Non-pigmented ciliary epithelial cell (primary cell): ENCODE measurements at regions not wholly inside any gene's neighbourhood (a gene's known extent, or its start where the extent isn't known, plus 50 kb on each side); places are given as distances from the start of the nearest gene placed in this dataset.
"Not testable (repeated sequence)": the region's sequence is repeated elsewhere in the genome, so short reads cannot be mapped to it uniquely, and the experiment has no call there.

ENCODE experiments used
- DNase-seq: peaks from one replicate; pipeline ENCODE4 v3.0.0-alpha.2; 2010; ENCODE audit warnings: low read depth

DNA sequence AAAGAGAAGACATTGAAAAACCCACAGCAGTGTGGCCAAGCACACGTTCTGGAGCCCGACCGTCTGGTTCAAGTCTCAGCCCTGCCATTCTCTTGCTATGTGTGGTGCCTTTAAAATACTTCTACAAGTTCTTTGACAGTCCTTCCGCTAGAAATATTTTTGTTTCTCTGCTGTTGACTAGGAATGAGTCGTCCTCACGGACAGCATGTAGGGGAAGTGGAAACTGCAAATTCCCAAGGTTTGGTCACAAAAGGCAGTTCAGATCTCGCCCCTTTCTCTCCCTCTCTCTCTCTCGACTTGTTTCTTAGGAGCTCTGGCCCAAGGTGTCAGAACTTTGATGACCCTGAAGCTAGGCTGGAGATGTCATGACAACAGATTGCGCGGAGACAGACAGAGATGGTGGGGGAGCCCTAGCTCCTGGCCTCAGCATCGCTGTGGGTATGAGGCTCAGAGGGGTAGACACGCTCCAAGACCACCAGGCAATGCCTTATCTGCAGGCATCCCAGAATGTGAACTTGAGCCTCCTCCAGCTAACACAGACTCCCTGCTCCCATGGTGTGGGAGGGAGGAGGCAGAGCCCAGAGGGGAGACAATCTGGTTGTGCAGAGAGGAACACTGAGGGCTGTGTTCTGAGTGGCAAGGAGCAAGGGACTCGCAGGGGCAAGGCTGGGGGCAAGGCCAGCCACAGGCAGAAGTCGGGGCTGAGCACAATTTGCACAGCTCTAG is 368.9 kb upstream of the SULF2 start:
- DNase-seq, result no peak

DNA sequence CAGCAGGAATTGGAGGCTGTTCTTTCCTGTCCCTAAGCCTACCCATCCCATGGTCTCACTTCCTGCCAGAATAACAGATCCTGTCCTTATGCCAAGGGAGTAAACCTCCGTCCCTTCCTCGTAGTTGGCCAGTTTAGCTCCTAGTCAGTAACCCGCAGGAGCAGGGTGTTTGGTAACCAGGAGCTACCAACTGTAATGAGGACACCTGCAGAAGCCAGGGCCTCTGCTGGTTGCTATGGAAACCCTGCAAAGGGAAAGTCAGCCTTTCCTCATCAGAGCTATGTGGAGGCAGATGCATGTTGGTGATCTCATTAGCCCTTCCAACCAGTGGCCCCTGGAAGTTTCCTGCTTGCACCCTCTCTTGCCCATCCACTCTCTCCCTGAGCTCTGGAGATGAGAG is 368.2 kb upstream of the SULF2 start:
- no peak for DNase-seq

DNA sequence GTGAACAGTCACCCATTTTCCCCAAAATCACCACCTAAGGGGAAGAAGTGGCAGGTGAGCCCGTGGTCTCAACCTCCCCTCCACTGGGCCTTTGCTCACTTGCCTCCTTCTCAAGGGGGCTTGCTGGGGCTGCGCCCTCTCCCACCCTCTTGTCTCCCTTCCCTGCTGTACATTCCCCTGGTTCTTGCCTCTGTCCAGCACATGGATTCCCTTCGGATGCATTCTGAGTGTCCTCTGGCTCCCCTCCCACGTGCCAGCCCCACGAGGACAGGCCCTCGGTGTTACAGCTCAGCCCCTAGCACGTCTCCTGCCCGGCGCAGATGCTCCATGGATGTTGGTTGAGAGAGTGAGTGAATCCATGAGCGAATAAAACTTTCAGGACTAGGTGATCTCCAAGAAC is 367.8 kb upstream of the SULF2 start:
- DNase-seq, result no peak

DNA sequence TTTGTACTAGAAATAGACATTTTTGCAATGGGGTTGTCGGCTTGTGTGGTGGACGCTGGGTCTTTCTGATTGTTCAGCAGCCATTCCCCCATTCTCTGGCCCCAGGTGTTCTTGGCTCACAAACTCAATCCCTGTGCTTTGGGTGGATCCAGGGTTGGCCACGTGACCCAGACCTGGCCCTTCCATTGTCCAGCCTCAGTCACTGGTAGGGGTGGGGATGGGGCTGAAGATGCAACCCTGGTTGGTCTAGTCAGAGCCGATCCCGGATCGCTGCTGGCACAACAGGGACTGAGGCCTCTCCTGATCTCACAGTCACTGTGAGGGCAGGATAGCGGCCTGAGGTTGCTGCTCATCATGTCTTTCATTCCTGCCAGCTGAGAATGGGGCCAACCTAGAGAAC is 365.3 kb upstream of the SULF2 start:
- no peak for DNase-seq

DNA sequence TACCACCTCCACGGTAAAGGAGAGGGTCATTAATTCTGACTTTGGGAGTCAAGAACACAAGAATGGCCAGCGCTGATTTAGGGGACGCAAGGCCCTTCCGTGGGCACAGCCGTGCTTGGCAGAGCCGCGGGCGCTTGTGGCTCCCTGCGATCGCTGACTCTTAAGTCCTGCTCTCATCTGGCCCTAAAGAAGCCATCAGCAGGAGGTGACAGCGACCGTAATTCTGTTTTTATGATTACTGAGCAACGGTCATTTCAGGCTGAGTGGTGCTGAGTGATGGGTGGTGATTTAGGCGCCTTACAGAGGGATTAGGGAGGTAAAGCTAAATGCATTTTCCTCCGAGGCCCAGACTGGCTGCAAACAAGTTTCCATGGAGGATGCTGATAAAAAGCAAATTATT is 364.6 kb upstream of the SULF2 start:
- DNase-seq, result no peak

DNA sequence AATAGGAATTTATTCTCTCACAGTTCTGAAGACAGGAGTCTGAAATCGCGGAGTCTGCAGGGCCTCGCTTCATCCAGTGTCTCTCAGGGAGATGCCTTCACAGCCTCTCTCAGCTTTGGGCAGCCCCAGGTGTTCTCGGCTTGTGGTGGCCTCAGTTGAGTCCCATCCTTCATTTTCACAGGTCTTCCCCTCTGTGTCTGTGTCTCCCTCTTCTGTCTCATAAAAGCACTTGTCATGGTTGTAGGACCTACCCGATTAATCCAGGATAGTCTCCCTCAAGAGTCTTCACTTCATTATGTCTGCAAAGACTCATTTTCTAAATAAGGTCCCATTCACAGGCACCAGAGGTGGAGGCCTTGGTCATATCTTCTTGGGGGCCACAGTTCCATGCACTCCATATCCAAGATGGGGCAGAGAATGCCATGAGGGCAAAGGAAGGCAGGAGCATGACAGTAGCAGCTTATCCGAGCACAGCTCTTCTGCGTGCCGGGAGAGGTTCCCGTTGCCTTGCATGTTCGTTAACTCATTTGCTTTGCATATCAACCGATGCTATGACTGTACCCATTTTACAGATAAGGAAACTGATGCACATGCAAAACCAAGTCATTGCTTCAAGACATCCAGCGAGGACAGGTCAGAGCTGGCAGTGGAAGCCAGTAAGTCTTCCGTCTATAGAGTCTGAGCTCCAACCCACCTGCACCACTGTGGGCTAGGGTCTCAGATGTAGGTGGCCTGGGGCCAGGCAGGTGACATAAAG is 363.8 kb upstream of the SULF2 start:
- DNase-seq, result no peak

DNA sequence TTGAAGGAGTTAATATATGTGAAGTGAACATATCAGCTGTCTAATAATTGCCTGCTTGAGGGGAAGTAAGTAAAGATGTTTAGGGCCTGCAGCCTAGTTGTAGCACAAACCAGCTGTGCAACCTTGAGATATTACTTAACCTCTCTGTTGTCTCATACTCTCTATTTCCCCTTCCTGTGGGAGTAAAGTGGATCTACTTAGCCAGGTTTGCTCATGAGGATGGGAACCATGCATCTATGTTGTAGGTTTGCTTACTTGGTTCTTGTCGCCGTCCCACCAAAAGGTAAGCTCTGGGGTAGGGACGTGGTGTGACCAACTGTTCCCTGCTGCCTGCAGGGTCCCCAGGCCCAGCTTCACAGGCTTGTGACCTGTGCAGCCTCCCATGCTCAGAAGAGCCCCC is 362.7 kb upstream of the SULF2 start:
- no peak for DNase-seq

DNA sequence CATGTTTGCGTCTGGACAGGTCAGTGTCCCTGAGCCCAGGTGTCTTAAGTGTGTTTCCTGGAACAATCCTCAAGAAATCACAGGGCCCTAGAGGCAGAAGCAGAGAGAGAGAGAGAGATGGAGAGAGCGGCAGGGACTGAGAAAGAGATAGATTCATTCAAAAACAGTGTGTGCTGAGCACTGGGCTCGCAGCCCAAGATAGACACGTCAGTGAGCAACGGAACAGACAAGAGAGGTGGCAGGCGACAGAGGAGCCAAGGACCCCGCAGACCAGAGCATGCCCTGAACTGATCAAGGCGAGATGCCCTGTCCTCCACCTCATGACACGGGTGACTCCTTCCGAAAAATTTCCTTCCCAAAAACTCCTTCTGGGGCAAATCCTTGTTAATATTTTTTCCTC is 362.0 kb upstream of the SULF2 start:
- no peak for DNase-seq

DNA sequence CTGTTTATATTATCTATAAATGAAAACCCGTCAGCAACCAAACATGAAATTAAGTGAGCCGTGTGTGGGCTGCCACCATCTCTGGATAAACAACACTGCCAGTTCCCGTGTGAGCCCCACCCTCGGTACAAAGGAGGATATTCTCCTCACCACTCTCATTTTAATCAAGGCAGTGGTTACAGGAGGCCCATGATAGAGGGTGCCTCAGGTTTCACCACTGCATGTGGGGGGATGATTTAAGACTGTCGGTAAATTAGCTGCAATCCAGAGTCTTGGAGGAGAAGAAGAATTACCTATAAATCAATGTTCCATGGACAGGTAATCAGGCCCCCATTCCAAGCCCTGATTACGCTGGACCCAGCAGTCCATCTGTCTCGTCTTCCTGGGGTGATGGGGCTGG is 361.6 kb upstream of the SULF2 start:
- DNase-seq, result no peak

DNA sequence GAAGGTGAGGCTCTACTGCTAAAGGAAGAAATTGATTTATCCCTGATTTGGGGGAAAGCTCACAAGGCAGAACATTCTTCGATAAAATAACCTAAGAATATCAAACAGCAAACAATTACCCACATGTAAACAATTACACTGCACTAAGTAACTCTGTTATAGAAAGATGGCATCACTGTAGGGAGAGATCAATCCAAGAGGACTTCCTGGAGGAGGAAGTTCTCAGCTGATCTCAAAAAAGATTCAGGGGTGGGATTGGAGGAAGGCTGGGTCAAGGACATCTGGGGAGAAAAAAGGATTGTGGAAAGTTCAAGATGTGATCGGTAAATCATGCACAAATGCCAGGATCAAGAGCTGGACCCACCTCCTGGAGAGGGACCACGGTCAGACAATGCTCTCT is 361.0 kb upstream of the SULF2 start:
- no peak for DNase-seq

DNA sequence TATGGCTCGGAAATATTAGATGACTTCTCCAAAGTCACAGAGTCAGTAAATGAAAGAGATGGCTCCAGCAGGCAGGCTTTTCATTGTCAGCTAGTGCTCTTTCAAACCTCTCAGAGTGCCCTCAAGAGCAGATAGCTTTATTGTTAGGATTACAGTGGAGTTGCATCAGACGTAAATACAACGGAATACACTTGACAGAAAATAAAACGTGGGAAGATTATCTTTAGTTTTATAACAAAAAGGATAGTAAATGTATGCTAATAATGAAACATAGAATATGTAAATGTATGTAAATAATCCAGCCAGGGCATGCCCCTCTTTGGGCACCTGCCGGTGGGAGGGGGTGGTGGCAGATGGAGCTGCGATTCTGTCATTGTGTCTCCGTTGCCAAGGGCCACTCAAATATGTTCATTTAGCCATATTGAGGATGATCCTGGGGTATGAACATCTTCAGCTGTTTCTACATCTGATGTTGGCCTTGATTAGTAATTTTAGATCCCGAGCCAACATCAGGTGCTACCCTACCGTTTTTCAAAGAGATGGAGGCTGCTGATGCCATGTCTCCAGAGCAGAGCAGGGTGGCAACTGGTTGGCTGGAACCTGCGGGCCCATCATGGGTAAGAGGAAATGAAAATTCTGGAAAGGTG is 358.3 kb upstream of the SULF2 start:
- DNase-seq, result no peak

DNA sequence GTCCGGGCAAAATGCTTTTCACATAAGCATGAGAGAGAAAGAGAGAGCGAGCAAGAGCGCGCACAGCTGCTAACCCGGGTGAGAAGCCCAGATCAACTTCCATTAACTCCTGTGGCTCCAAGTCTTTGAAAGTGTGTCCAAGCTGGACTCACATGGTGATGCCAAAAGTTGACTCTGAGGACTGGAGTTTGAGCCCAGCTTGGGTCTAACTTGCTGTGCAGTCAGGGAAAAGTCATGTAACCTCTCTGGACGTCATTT is 357.2 kb upstream of the SULF2 start:
- DNase-seq, result no peak

DNA sequence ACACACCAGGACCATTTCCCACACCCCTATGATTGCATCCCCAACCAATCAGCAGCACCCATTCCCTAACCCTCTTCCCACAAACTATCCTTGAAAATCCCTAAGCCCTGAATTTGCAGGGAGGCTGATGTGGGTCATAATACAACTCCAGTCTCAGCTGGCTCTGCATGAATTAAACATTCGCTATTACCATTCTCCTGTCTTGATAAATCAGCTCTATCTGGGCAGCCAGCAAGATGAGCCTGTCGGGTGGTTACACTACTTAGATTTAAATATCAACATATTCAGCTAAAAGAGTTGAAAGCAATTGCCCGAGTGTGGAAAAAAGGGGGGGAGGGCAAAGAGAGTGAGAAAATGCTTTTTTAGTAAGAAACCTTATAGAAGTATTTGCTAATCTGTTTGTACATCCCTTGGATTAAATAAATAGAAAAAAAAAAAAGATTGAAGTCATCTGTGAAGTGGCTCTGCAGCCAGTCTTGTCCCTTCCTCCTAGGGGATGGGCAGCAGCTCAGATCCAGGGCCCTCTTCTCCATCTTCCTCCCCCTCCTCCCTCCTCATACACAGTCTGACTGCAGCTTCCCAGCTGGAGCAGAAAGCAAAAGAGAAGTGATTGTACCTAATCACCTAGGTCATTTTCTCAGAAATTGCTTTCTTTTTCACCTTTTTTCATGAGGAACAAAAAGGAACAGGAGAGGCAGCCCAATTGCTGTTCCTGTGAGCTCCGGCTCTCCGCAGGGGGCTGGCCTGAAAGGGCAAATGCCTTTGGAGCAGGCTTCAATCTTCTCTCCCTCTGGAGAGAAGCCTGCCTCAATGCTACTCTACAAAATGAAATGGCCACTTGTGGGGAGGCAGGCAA is 356.6 kb upstream of the SULF2 start:
- DNase-seq, result no peak

DNA sequence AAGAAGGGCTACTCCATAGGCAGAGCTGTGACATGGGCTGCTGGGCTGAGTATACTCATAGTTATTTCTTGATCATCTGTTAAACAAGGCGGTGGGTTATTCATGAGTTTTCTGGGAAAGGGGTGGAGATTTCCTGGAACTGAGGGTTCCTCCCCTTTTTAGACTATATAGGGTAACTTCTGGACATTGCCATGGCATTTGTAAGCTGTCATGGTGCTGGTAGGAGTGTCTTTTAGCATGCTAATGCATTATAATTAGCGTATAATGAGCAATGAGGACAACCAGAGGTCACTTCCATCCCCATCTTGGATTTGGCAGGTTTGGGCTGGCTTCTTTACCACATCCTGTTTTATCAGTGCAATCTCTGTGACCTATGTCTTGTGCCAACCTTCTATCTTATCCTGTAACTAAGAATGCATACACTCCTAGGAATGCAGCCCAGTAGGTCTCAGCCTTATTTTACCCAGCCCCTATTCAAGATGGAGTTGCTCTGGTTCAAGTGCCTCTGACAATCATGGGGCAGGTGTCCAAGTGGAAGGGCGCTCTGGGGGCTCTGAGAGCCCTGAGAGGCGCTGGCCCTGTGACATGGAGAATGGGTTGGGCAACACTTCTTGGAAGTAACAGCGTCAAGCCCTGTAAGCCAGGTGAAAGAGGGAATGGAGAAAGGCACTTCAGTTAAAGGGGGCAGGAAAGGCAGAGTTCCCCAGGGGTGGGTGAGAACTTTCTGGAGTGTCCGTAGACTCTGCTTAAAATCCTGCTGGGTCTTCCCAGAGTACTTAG is 354.2 kb upstream of the SULF2 start:
- no peak for DNase-seq

DNA sequence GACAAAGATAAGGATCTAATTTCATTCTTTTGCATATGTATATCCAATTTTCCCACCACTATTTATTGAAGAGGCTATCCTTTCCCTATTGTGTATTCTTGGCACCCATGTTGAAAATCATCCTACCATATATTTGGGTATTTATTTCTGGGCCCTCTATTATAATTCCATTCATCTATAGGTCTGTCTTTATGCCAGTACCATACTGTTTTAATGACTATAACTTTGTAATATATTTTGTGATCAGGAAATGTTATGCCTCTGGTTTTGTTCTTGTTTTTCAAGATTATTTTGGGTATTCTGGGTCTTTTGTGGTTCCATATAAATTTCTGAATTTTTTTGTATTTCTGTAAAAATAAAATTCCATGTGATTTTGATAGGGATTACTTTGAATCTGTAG is 347.6 kb upstream of the SULF2 start:
- DNase-seq, result no peak

DNA sequence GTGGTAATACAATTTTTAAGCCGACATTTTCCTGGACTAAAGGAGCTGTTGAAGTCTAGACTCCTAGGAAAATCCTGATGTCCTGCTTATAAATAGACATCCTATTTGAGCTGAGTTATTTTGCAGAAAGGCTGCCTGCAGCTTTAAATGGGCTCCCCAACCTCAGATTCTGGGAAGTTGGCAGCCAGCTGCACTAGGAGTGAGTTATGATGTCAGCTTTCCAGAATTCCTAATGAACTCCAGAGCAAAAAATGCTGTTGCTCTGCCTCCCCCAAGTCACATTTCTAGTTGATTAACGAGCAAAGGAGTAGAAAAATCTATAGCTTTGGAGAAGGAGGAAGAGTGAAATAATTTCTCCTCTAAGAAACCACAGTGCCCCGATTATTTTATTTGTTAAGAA is 346.3 kb upstream of the SULF2 start:
- DNase-seq, result no peak

DNA sequence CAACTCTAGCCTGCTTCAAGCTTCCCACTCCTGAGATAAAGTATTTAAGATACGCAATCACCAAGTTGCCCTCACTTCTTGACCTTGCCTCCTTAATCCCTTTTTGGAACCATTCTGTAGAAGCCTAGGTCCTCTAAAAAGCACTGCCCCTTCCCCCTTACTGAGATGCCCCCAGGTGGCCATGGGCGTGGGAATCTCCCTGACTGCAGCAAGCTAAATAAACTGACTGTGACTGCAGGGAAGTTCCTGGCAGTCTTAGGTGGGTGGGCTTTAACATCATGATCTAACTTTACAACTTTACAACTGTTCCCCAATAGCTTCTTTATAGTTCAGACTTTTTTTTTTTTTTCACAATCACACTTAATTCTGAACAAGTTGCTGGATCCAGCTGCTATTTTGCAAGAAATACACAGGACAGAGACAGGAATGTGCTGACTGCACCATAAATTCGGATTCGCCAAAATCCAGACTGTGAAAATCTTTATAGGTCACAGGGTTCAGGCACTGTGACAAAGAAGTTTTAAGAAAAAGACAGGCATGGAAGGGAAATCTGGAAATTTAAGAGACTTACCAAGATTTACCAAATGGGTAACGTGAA is 344.2 kb upstream of the SULF2 start:
- DNase-seq, result no peak

DNA sequence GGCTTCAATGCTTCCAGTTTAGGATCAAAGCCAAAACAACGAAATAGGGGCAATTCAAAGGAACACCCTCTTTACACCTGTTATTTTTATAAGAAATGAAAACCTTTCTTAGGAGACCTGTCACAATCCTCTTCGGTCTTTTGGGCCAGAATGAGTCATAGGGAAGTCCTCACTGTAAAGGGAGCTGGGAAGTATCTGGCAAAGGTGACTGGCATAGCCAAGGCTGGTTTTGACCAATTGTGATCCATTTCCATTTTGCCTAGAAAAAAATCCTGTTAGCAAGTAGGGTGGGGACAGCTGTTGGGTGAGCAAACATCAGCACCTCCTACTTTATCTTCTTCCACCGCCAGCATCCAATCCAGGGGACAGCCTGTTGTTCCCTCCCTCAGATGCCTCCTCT is 343.2 kb upstream of the SULF2 start:
- no peak for DNase-seq

DNA sequence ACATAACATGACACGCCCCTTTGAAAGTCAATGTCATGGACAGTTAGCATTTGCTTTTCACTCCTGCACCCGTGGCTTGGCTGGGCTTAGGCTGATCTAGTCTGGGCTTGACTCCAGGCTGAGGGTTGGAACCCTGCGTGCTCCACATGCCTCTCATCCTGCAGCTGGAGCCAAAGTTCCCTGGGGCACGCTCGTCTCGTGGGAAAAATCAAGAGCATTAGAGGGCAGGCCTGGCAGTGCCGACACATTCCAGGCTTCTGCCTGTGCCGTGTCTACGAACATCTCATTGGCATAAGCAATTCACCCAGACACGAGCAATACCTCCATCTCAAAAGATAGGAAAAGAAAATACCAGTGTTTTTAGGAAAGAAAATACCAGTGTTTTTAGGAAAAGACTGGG is 342.7 kb upstream of the SULF2 start:
- not testable (repeated sequence) for DNase-seq

DNA sequence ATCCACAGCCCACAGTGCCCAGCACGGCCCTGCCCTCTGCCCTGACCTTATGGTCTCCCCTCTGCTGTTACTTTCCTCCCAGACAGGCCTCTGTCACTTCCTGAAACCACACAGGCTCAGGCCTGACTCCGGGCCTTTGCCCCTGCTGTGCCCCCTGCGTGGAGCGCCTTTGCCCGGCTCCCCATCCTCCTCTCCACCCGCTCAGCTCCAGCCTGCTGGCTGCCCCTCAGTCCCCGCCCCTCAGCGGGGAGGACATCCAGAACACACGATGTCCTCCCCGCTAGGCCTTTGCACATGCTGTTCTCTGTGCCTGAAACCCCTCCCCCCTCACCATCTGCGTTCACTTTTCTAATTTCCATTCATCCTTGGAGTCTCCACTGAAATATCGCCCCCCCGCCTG is 341.9 kb upstream of the SULF2 start:
- DNase-seq, result not testable (repeated sequence)

DNA sequence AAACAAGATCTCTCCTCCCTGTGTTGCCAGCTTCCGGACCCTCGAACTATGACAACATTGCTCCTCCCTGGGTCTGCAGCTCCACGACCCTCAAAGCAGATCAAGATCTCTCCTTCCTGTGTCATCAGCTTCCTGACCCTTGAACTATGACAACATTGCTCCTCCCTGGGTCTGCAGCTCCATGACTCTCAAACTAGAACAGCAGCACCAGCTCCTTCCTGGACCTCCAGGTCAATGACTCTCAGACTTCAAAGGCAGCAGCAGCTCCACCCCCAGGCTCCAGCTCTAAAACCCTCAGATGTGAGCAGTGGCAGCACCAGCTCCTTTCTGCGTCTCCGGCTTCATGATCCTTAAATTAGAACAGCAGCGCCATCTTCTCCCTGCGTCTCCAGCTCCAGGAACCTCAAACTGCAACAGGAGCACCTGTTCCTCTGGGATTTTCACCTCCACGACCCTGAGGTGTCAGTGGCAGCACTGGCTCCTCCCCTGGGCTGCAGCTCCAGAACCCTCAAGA is 341.0 kb upstream of the SULF2 start:
- DNase-seq, result no peak
